Right atrium auricular region (tissue), 2 donors: ENCODE measurements at regions not wholly inside any gene's neighbourhood (a gene's known extent, or its start where the extent isn't known, plus 50 kb on each side); places are given as distances from the start of the nearest gene placed in this dataset.

Experiments used
- DNase-seq: peaks from one replicate; pipeline ENCODE4 v3.0.0-alpha.2; 2019; ENCODE audit warnings: low spot score
- H3K27ac ChIP-seq, 2 donors: fragments of 200-600 bp; sonication (generic); 1 replicate in 1 of 2; 2 replicates in 1 of 2; pipeline ENCODE4 v1.5.1; 2016 to 2019
- H3K27me3 ChIP-seq, 2 donors: fragments of 200-600 bp; sonication (generic); one replicate each; pipeline versions ENCODE4 v1.5.1 to v1.6.0; 2017 to 2019
- H3K36me3 ChIP-seq: fragments of 200-600 bp; sonication (generic); one replicate; pipeline ENCODE4 v1.5.1; 2016
- H3K4me1 ChIP-seq, 2 donors: fragments of 200-600 bp; sonication (generic); one replicate each; pipeline versions ENCODE4 v1.5.1 to v1.6.0; 2017 to 2019
- H3K4me3 ChIP-seq, 2 donors: fragments of 200-600 bp; sonication (generic); 1 replicate in 1 of 2; 2 replicates in 1 of 2; pipeline ENCODE4 v1.5.1; 2017 to 2019; ENCODE audit warnings: mild to moderate bottlenecking in 1 of 2, moderate library complexity in 1 of 2
- H3K9me3 ChIP-seq, 2 donors: fragments of 200-600 bp; sonication (generic); one replicate each; pipeline ENCODE4 v1.5.1; 2019
- CTCF ChIP-seq, 2 donors: fragments of 200-600 bp; sonication (generic); IDR thresholded peaks; one replicate each; pipeline ENCODE4 v1.5.1; 2019; ENCODE audit warnings: antibody characterized with exemption in 2 of 2

- DNase-seq, result no peak
- Histone ChIP-seq H3K27ac (no peak overlapping the region), H3K4me1 (no peaks in the 10 kb centered on the region), H3K9me3 (no peaks in the 10 kb centered on the region), H3K27me3 (no peaks in the 10 kb centered on the region), H3K36me3 (no peaks in the 10 kb centered on the region), H3K4me3 (no peak overlapping the region)
- no peak for TF ChIP-seq CTCF (IDR thresholded peaks at IDR 0.05)
These were observed 279.7 kb downstream of the MEIS1 start for GRCh38 chr2:66714610-66715009.

- Histone ChIP-seq H3K9me3 (no peaks in the 10 kb centered on the region), H3K4me3 (no peak overlapping the region), H3K4me1 (no peaks in the 10 kb centered on the region), H3K36me3 (no peaks in the 10 kb centered on the region), H3K27me3 (no peaks in the 10 kb centered on the region), H3K27ac (no peak overlapping the region)
- no peak for TF ChIP-seq CTCF (IDR thresholded peaks at IDR 0.05)
- DNase-seq, result no peak
These were observed 282.4 kb downstream of the MEIS1 start for GRCh38 chr2:66717218-66717905.

- DNase-seq, result no peak
- H3K36me3 ChIP-seq, result no peaks in the 10 kb centered on the region
- no peak for TF ChIP-seq CTCF (IDR thresholded peaks at IDR 0.05)
- no peaks in the 10 kb centered on the region for H3K4me1 ChIP-seq
- no peaks in the 10 kb centered on the region for H3K27me3 ChIP-seq
- no peaks in the 10 kb centered on the region for H3K9me3 ChIP-seq
- no peak overlapping the region for H3K4me3 ChIP-seq
- no peak overlapping the region for H3K27ac ChIP-seq
These were observed 283.0 kb downstream of the MEIS1 start for GRCh38 chr2:66717973-66718372.

- Histone ChIP-seq H3K36me3 (no peaks in the 10 kb centered on the region), H3K27ac (no peak overlapping the region), H3K4me3 (no peak overlapping the region), H3K4me1 (no peaks in the 10 kb centered on the region), H3K27me3 (no peaks in the 10 kb centered on the region), H3K9me3 (no peaks in the 10 kb centered on the region)
- no peak for TF ChIP-seq CTCF (IDR thresholded peaks at IDR 0.05)
- DNase-seq, result no peak
These were observed 286.9 kb downstream of the MEIS1 start for GRCh38 chr2:66721776-66722175.

GRCh38 chr2:66724241-66724640, 289.3 kb downstream of the MEIS1 start:
- no peak overlapping the region for H3K27ac ChIP-seq
- no peaks in the 10 kb centered on the region for H3K9me3 ChIP-seq
- no peaks in the 10 kb centered on the region for H3K27me3 ChIP-seq
- H3K4me1 ChIP-seq, result no peaks in the 10 kb centered on the region
- TF ChIP-seq CTCF (IDR thresholded peaks at IDR 0.05), result no peak
- no peak overlapping the region for H3K4me3 ChIP-seq
- no peaks in the 10 kb centered on the region for H3K36me3 ChIP-seq
- DNase-seq, result no peak
